ENCODE measurements at regions not wholly inside any gene's neighbourhood (a gene's known extent, or its start where the extent isn't known, plus 50 kb on each side); places are given as distances from the start of the nearest gene placed in this dataset.

GRCh38 chr1:195902779-195903178, 705.5 kb downstream of the KCNT2 start:
- TF ChIP-seq POLR2AphosphoS5 (IDR thresholded peaks at IDR 0.05; ENCODE audit: low read depth, low read length) (no peak), SIN3A (IDR thresholded peaks at IDR 0.05; ENCODE audit: borderline replicate concordance, insufficient read depth, low read length) (no peak)
